Stomach (tissue), 4 donors: ENCODE measurements at regions not wholly inside any gene's neighbourhood (a gene's known extent, or its start where the extent isn't known, plus 50 kb on each side); places are given as distances from the start of the nearest gene placed in this dataset.

ENCODE experiments used
- CTCF ChIP-seq, 7 experiments: fragments of 450-650 bp in 4 of 7; fragments of 200-600 bp in 3 of 7; sonication (generic) in 3 of 7; IDR thresholded peaks; one replicate each; pipeline ENCODE4 v1.5.1; 2016 to 2019; ENCODE audit warnings: antibody characterized with exemption in 7 of 7, control low read depth in 2 of 7, mild to moderate bottlenecking in 1 of 7
- EP300 ChIP-seq: sonication (generic); formaldehyde crosslinking; IDR thresholded peaks from one replicate; pipeline ENCODE4 v1.6.1; 2017; ENCODE audit warnings: antibody characterized with exemption
- POLR2A ChIP-seq, 4 donors: fragments of 450-650 bp; IDR thresholded peaks; one replicate each; pipeline ENCODE4 v1.6.1; 2016; ENCODE audit warnings: antibody characterized with exemption in 4 of 4, control low read depth in 2 of 4, mild to moderate bottlenecking in 1 of 4, moderate library complexity in 1 of 4
- POLR2AphosphoS5 ChIP-seq, 3 donors: sonication (generic); formaldehyde crosslinking; IDR thresholded peaks; one replicate each; pipeline ENCODE4 v1.6.1; 2016; ENCODE audit warnings: antibody characterized with exemption in 3 of 3

GRCh38 chr2:51705417-51705816, 673.5 kb upstream of the NRXN1 start:
- no peak for TF ChIP-seq POLR2AphosphoS5 (IDR thresholded peaks at IDR 0.05)
- TF ChIP-seq CTCF (IDR thresholded peaks at IDR 0.05), result no peak
- TF ChIP-seq EP300, result no peak
- no peak for TF ChIP-seq POLR2A (IDR thresholded peaks at IDR 0.05)
